Caco-2 (cell line): ENCODE measurements at regions not wholly inside any gene's neighbourhood (a gene's known extent, or its start where the extent isn't known, plus 50 kb on each side); places are given as distances from the start of the nearest gene placed in this dataset.

ENCODE experiments used
- BruUV-seq: library from RNA; stranded (reverse); fragments of 400-500 nt; replicated peaks from 2 replicates; lab custom pipeline; 2021; lab: Mats Ljungman, UMichigan
- CTCF ChIA-PET: fragments of 300-600 bp; sonication (Branson Sonifier 250); formaldehyde crosslinking; loops from one replicate; lab custom pipeline; 2022; ENCODE audit warnings: antibody characterized with exemption; lab: Charles Lee
- POLR2A ChIA-PET: fragments of 300-600 bp; sonication (Branson Sonifier 250); formaldehyde crosslinking; loops from one replicate; lab custom pipeline; 2022; ENCODE audit warnings: antibody characterized with exemption; lab: Charles Lee
- DNase-seq, 2 experiments: peaks; one replicate each; pipeline versions ENCODE4 v3.0.0 to v3.0.0-alpha.2; 2020 to 2022
- H3K27me3 ChIP-seq: replicated peaks from 2 replicates; pipeline ENCODE4 v1.6.0; 2011; ENCODE audit warnings: low read length; ENCODE audit not compliant: control insufficient read depth, insufficient read depth
- H3K36me3 ChIP-seq: 2 replicates; pipeline ENCODE4 v1.5.1; 2011; ENCODE audit warnings: low read length; ENCODE audit not compliant: control insufficient read depth, insufficient read depth
- H3K4me1 ChIP-seq: fragments of 250-450 bp; sonication (Bioruptor Pico); 2 replicates; pipeline ENCODE4 v1.5.1; 2020; ENCODE audit warnings: mild to moderate bottlenecking
- H3K4me3 ChIP-seq: 2 replicates; pipeline ENCODE4 v1.5.1; 2011; ENCODE audit warnings: low read depth, mild to moderate bottlenecking, control low read depth, low read length
- H3K9me3 ChIP-seq: fragments of 250-450 bp; sonication (Bioruptor Pico); 2 replicates; pipeline ENCODE4 v1.5.1; 2020; ENCODE audit warnings: mild to moderate bottlenecking, moderate library complexity
- H3K27ac Mint-ChIP-seq: one replicate; pipeline ENCODE4 v1.8.0; 2022; ENCODE audit warnings: mixed read lengths; ENCODE audit not compliant: unreplicated experiment
- H3K27me3 Mint-ChIP-seq: one replicate; pipeline ENCODE4 v1.8.0; 2022; ENCODE audit warnings: mixed read lengths; ENCODE audit not compliant: insufficient read depth, unreplicated experiment
- H3K36me3 Mint-ChIP-seq: one replicate; pipeline ENCODE4 v1.8.0; 2022; ENCODE audit warnings: mild to moderate bottlenecking, mixed read lengths; ENCODE audit not compliant: insufficient read depth, unreplicated experiment
- H3K4me1 Mint-ChIP-seq: one replicate; pipeline ENCODE4 v1.8.0; 2022; ENCODE audit warnings: low read depth, mixed read lengths; ENCODE audit not compliant: unreplicated experiment
- H3K4me3 Mint-ChIP-seq: one replicate; pipeline ENCODE4 v1.8.0; 2022; ENCODE audit warnings: mild to moderate bottlenecking, moderate library complexity, mixed read lengths; ENCODE audit not compliant: unreplicated experiment
- H3K9me3 Mint-ChIP-seq: one replicate; pipeline ENCODE4 v1.8.0; 2022; ENCODE audit warnings: mixed read lengths; ENCODE audit not compliant: unreplicated experiment
- intact Hi-C: fragments of 100-400 bp; cut with micrococcal nuclease; formaldehyde crosslinking; loops from one replicate; pipeline ENCODE4 v1.10.0; 2022; ENCODE audit not compliant: unreplicated experiment
- TF ChIP-seq, protein P1 (sequence below), 2 experiments: fragments of 200-600 bp in 1 of 2; IDR thresholded peaks; 1 replicate in 1 of 2; 2 replicates in 1 of 2; pipeline versions ENCODE4 v1.5.1 to v1.8.0; 2011 to 2022; ENCODE audit warnings: antibody characterized with exemption in 1 of 2, control low read depth in 1 of 2, inconsistent platforms in 1 of 2, low read depth in 1 of 2, low read length in 1 of 2, mild to moderate bottlenecking in 1 of 2, moderate library complexity in 1 of 2; ENCODE audit not compliant: insufficient read depth in 1 of 2, severe bottlenecking in 1 of 2, unreplicated experiment in 1 of 2

- Mint-ChIP-seq H3K4me3 (no peak overlapping the region), H3K9me3 (no peaks in the 10 kb centered on the region), H3K27me3 (no peaks in the 10 kb centered on the region), H3K27ac (no peak overlapping the region), H3K4me1 (no peaks in the 10 kb centered on the region), H3K36me3 (no peaks in the 10 kb centered on the region)
- intact Hi-C loops: loop anchor here (10.0 kb wide), 1 partner anchor 181 kb away; no protein-coding TSS in a partner anchor
- DNase-seq: no peak
- H3K4me1 ChIP-seq: no peaks in the 10 kb centered on the region
- BruUV-seq: no TSS peak
- ChIA-PET POLR2A (no interaction called here), CTCF (no interaction called here)
- TF ChIP-seq, protein P1, sequence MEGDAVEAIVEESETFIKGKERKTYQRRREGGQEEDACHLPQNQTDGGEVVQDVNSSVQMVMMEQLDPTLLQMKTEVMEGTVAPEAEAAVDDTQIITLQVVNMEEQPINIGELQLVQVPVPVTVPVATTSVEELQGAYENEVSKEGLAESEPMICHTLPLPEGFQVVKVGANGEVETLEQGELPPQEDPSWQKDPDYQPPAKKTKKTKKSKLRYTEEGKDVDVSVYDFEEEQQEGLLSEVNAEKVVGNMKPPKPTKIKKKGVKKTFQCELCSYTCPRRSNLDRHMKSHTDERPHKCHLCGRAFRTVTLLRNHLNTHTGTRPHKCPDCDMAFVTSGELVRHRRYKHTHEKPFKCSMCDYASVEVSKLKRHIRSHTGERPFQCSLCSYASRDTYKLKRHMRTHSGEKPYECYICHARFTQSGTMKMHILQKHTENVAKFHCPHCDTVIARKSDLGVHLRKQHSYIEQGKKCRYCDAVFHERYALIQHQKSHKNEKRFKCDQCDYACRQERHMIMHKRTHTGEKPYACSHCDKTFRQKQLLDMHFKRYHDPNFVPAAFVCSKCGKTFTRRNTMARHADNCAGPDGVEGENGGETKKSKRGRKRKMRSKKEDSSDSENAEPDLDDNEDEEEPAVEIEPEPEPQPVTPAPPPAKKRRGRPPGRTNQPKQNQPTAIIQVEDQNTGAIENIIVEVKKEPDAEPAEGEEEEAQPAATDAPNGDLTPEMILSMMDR (IDR thresholded peaks at IDR 0.05; ENCODE audit: insufficient read depth in 1 of 2, low read depth in 1 of 2, low read length in 1 of 2, severe bottlenecking in 1 of 2, unreplicated experiment in 1 of 2): no peak
- H3K27me3 ChIP-seq: no peaks in the 10 kb centered on the region
- no peaks in the 10 kb centered on the region for H3K36me3 ChIP-seq
- H3K9me3 ChIP-seq: no peaks in the 10 kb centered on the region
- no peak overlapping the region for H3K4me3 ChIP-seq
These were observed 130.2 kb upstream of the HMGA2 start for GRCh38 chr12:65694130-65694529.

GRCh38 chr12:65695113-65695865, 129.0 kb upstream of the HMGA2 start:
- Mint-ChIP-seq H3K4me1 (no peaks in the 10 kb centered on the region), H3K27me3 (no peaks in the 10 kb centered on the region), H3K4me3 (no peak overlapping the region), H3K9me3 (no peaks in the 10 kb centered on the region), H3K36me3 (no peaks in the 10 kb centered on the region), H3K27ac (no peak overlapping the region)
- Histone ChIP-seq H3K36me3 (no peaks in the 10 kb centered on the region), H3K27me3 (no peaks in the 10 kb centered on the region), H3K4me1 (no peaks in the 10 kb centered on the region), H3K9me3 (no peaks in the 10 kb centered on the region), H3K4me3 (no peak overlapping the region)
- no peak for DNase-seq
- intact Hi-C loops: loop anchor here (10.0 kb wide), 1 partner anchor 180 kb away; no protein-coding TSS in a partner anchor
- TF ChIP-seq, protein P1 (IDR thresholded peaks at IDR 0.05; ENCODE audit: insufficient read depth in 1 of 2, low read depth in 1 of 2, low read length in 1 of 2, severe bottlenecking in 1 of 2, unreplicated experiment in 1 of 2): no peak
- no TSS peak for BruUV-seq
- ChIA-PET CTCF (no interaction called here), POLR2A (no interaction called here)

DNA sequence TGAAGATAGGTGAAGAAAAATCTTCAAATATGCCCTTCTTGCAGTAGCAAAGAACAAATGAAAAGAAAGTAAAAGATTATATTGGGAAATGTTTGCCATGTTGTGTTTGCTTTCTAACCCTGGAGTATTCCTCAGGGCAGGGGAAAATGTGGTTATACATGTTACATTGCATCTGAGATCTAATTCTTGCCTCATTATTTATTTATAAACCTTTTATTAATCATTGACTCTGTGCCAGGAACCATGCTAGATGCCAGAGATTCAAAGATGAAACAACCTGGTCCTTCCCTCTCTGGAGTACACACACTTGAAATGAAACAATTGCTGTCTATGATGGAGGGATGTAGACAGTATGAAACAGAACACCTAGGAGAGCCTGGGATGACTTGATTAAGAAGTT, 128.1 kb upstream of the HMGA2 start:
- intact Hi-C loops: loop anchor here (10.0 kb wide), 1 partner anchor 179 kb away; no protein-coding TSS in a partner anchor
- TF ChIP-seq, protein P1 (IDR thresholded peaks at IDR 0.05; ENCODE audit: insufficient read depth in 1 of 2, low read depth in 1 of 2, low read length in 1 of 2, severe bottlenecking in 1 of 2, unreplicated experiment in 1 of 2): no peak
- no peak for DNase-seq
- BruUV-seq: no TSS peak
- H3K36me3 Mint-ChIP-seq: no peaks in the 10 kb centered on the region
- no peak overlapping the region for H3K4me3 Mint-ChIP-seq
- ChIA-PET POLR2A (no interaction called here), CTCF (no interaction called here)
- no peaks in the 10 kb centered on the region for H3K27me3 Mint-ChIP-seq
- H3K9me3 Mint-ChIP-seq: no peaks in the 10 kb centered on the region
- H3K36me3 ChIP-seq: no peaks in the 10 kb centered on the region
- H3K4me1 Mint-ChIP-seq: no peaks in the 10 kb centered on the region
- H3K27ac Mint-ChIP-seq: no peak overlapping the region
- H3K9me3 ChIP-seq: no peaks in the 10 kb centered on the region
- no peaks in the 10 kb centered on the region for H3K4me1 ChIP-seq
- H3K4me3 ChIP-seq: no peak overlapping the region
- H3K27me3 ChIP-seq: no peaks in the 10 kb centered on the region
